Effector memory CD4-positive, alpha-beta T cell (primary cell): ENCODE measurements at regions not wholly inside any gene's neighbourhood (a gene's known extent, or its start where the extent isn't known, plus 50 kb on each side); places are given as distances from the start of the nearest gene placed in this dataset.
"Not testable (repeated sequence)": the region's sequence is repeated elsewhere in the genome, so short reads cannot be mapped to it uniquely, and the experiment has no call there.

Source experiments
- DNase-seq, 3 donors: peaks; one replicate each; pipeline ENCODE4 v3.0.0-alpha.2; 2020
- H3K27ac ChIP-seq: 2 replicates; pipeline ENCODE4 v1.7.0; 2013; ENCODE audit warnings: mild to moderate bottlenecking, low read length, moderate library complexity; ENCODE audit not compliant: insufficient read depth, poor library complexity, severe bottlenecking
- H3K27me3 ChIP-seq: replicated peaks from 2 replicates; pipeline ENCODE4 v1.7.0; 2013; ENCODE audit warnings: mild to moderate bottlenecking, low read length; ENCODE audit not compliant: insufficient read depth, control insufficient read depth, poor library complexity, severe bottlenecking
- H3K36me3 ChIP-seq: 2 replicates; pipeline ENCODE4 v1.7.0; 2013; ENCODE audit warnings: mild to moderate bottlenecking, low read length, moderate library complexity; ENCODE audit not compliant: control insufficient read depth, insufficient read depth
- H3K4me1 ChIP-seq: 2 replicates; pipeline ENCODE4 v1.7.0; 2013; ENCODE audit warnings: low read length, mild to moderate bottlenecking; ENCODE audit not compliant: control insufficient read depth, insufficient read depth, poor library complexity, severe bottlenecking
- H3K4me3 ChIP-seq: 2 replicates; pipeline ENCODE4 v1.7.0; 2013; ENCODE audit warnings: low read length, low read depth, mild to moderate bottlenecking; ENCODE audit not compliant: insufficient read depth, poor library complexity, severe bottlenecking
- H3K9me3 ChIP-seq: 2 replicates; pipeline ENCODE4 v1.7.0; 2013; ENCODE audit warnings: mild to moderate bottlenecking, low read length, moderate library complexity; ENCODE audit not compliant: control insufficient read depth

DNA sequence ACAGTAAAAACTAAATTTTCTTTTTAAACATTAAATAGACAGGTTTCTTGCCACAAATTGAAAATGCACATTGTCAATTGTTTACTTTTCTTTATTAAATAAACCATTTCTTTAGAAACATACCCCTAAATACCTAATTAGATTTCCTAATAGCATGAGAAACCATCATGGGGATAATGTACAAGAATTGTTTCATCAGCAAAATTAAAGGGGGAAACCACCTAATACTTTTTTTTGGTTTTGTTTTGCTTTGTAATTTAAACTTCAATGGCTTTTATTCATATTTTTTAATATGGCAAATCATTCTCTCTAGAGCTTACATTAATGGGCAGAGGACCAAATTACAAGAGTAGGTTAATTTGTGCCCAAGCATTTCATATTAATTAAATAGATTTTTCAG is 987.9 kb downstream of the EPHA7 start:
- H3K27ac ChIP-seq = no peak overlapping the region
- no peak for DNase-seq
- H3K36me3 ChIP-seq = no peaks in the 10 kb centered on the region
- no peaks in the 10 kb centered on the region for H3K9me3 ChIP-seq
- H3K4me3 ChIP-seq = no peak overlapping the region
- H3K27me3 ChIP-seq = no peaks in the 10 kb centered on the region
- H3K4me1 ChIP-seq = no peaks in the 10 kb centered on the region

DNA sequence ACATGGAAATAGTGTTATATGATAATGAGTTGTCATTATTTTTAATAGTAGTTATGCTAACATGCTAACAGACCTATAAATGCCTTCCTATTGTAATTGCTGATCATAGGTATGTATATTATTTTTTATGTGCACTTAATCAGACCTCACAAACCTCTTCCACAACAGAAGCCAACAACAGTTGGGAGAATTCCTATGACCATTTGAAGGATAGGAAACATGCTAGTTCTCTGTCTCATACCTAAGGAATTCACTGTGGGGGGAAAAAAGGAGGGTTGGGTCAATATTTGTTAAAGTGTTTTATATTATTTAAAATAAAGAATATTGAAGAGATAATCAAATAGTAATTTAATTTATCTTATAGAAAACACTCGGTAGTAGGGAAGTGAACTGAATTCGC is 990.9 kb downstream of the EPHA7 start:
- H3K4me3 ChIP-seq = no peak overlapping the region
- no peaks in the 10 kb centered on the region for H3K36me3 ChIP-seq
- no peak overlapping the region for H3K27ac ChIP-seq
- H3K4me1 ChIP-seq = no peaks in the 10 kb centered on the region
- H3K27me3 ChIP-seq = no peaks in the 10 kb centered on the region
- no peaks in the 10 kb centered on the region for H3K9me3 ChIP-seq
- DNase-seq = no peak

DNA sequence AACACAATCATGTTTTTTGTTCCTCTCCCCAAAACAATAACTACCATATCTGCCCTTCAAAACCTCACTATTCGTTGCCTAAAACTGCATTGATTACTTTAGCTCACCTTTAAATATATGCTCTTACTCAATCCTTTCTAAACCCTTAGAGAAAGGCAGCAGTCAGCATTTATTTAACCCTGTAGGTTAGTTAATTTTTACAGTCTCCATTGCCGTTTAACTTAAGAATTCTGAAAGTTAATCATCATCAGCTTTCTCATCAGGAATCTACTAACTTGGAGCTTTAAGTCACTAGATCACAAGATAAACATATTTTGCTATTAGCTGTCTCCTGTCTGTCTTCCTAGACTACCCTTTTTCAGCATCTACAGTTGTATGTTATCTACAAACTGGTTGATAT is 991.9 kb downstream of the EPHA7 start:
- Histone ChIP-seq H3K4me1 (no peaks in the 10 kb centered on the region), H3K27me3 (no peaks in the 10 kb centered on the region), H3K36me3 (no peaks in the 10 kb centered on the region), H3K27ac (no peak overlapping the region), H3K9me3 (no peaks in the 10 kb centered on the region), H3K4me3 (no peak overlapping the region)
- DNase-seq = no peak

DNA sequence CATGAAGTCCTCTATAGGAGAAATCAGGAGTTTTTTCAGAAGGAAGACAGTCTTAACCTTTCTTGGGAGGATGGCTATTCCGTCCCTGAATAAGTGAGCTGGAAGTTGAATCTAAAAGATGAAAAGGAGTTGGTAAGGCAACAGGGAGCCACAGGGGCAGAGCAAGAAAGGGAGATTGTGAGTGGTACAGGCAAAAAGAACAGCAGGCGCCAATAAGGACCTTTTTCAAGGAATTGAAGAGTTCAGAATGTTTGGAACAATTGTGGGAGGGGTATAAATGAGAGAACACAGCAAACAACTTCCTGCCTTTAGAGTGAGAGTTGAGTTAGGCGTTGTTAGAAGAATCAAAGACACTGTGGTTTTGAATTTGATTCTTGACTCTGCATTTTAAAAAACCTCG is 1003.7 kb downstream of the EPHA7 start:
- H3K4me1 ChIP-seq = no peaks in the 10 kb centered on the region
- DNase-seq = no peak
- H3K27ac ChIP-seq = no peak overlapping the region
- no peaks in the 10 kb centered on the region for H3K27me3 ChIP-seq
- no peaks in the 10 kb centered on the region for H3K9me3 ChIP-seq
- H3K36me3 ChIP-seq = no peaks in the 10 kb centered on the region
- H3K4me3 ChIP-seq = no peak overlapping the region

DNA sequence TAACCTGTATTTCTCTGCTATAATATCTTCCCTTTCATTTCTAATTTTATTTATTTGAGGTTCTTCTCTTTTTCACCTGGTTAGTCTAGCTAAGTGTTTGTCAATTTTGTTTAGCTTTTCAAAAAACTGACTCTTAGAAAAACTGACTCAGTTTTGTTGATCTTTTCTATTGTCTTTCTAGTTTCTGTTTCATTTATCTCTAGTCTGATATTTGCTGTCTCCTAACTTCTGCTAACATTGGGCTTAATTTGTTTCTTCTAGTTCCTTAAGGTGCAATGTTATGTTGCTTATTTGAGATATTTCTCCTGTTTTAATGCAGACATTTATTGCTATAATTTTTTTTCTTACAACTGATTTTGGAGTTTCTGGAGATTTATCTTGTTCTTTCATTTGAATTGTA is 1011.0 kb downstream of the EPHA7 start:
- DNase-seq = no peak
- H3K9me3 ChIP-seq = no peaks in the 10 kb centered on the region
- H3K4me1 ChIP-seq = no peaks in the 10 kb centered on the region
- H3K27me3 ChIP-seq = no peaks in the 10 kb centered on the region
- no peaks in the 10 kb centered on the region for H3K36me3 ChIP-seq
- no peak overlapping the region for H3K4me3 ChIP-seq
- H3K27ac ChIP-seq = no peak overlapping the region

DNA sequence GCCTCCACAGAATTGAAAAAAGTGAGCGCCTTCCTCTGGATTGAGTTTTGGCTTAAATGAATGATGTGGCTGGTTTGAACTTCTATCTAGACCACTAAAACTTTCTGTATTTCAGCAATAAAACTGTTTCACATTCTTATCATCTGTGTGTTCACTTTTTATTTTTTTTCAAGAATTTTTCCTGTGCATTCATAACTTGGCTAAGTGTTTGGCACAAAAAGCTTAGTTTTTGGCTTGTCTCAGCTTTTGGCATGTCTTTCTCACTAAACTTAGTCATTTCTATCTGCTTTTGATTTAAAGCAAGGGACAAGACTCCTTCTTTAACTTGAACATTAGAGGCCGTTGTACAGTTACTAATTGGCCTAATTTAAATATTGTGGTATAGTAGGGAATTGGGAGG is 1015.1 kb downstream of the EPHA7 start:
- DNase-seq = no peak
- Histone ChIP-seq H3K27ac (no peak overlapping the region), H3K4me1 (no peaks in the 10 kb centered on the region), H3K4me3 (no peak overlapping the region), H3K9me3 (no peaks in the 10 kb centered on the region), H3K36me3 (no peaks in the 10 kb centered on the region), H3K27me3 (no peaks in the 10 kb centered on the region)

DNA sequence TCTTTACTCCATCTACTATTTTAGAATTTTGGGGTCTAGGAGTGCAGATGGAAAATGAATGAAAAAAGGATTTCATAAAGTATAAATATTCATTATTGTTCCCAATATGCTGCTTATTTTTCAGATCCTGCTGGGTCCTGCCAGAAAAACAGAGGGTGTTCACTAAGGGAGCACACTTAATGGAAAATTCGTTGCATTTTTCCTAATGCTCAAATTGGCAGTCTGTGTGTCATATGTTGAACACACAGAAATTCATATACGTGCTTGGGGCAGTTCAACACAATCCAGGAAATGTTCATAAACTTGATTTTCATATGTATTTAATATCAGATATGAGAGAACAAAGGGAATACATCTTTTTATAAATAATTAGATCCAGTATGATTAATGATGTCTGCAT is 1019.4 kb downstream of the EPHA7 start:
- no peak for DNase-seq
- no peaks in the 10 kb centered on the region for H3K27me3 ChIP-seq
- no peak overlapping the region for H3K4me3 ChIP-seq
- H3K27ac ChIP-seq = no peak overlapping the region
- no peaks in the 10 kb centered on the region for H3K9me3 ChIP-seq
- H3K4me1 ChIP-seq = no peaks in the 10 kb centered on the region
- no peaks in the 10 kb centered on the region for H3K36me3 ChIP-seq

DNA sequence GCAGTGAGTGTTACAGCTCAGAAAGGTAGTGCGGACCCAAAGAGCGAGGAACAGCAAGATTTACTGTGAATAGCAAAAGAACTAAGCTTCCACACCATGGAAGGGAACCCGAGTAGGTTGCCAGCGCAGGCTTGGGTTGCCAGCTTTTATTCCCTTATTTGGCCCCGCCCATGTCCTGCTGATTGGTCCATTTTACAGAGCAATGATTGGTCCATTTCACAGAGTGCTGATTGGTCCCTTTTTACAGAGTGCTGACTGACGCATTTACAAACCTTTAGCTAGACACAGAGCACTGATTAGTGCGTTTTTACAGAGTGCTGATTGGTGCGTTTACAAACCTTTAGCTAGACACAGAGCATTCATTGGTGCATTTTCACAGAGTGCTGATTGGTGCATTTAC is 1030.7 kb downstream of the EPHA7 start:
- not testable (repeated sequence) for DNase-seq, H3K27ac ChIP-seq, H3K27me3 ChIP-seq, H3K9me3 ChIP-seq, H3K4me3 ChIP-seq, H3K36me3 ChIP-seq, H3K4me1 ChIP-seq

DNA sequence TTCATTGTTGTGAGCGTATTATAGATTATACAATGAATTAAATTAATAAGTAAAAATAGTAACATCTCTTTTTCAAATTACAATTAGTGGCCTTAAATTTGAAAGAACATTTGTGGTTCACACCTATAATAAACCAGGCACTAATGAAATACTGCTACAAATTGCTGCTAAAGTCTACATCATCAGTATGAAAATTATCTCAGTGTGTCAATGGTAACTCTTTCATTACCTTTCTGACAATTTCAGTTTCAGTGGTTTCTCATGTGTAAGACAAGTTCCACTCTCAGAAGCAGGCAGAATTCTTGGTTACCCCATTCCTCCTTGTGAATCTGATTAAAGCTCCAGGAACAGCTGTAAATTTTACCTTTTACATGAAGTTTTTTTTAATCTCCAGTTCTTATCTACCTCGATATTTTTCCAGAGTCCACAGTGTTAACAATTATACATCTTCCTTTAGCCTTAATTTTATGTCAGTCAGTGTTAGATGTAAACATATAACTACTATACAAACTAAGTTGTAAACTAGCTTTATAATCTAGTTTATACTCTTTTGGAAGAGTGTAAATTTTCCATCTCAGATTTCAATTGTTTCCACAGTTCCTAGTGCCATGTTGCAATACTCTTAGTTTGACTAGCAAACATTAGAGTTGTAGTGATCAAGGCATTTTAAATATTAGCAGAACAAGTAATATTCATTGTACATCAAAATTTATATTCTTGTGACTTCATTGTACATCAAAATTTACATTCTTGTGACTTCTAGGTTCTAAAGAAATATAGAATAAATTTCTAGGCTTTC is 1038.4 kb downstream of the EPHA7 start:
- Histone ChIP-seq H3K27me3 (no peaks in the 10 kb centered on the region), H3K4me1 (no peaks in the 10 kb centered on the region), H3K9me3 (no peaks in the 10 kb centered on the region), H3K27ac (no peak overlapping the region), H3K36me3 (no peaks in the 10 kb centered on the region), H3K4me3 (no peak overlapping the region)
- DNase-seq = no peak

DNA sequence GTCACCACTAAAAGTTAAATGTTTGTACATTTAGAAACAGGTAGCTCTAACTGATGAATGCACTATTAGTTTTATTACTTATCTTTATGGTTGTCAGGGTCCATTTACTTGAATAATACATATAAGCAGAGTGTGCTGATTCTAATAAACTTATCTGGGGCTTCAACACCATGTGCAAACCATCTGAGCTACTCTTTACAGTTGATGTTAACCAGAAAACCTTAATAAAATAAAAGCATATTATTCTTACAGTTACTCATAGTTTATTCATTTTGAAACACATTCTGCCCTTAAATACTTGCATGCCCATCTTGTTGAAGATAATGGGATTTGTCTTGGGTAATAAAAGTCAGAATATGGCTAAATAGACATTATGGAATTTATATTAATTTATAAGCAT is 1042.2 kb downstream of the EPHA7 start:
- H3K27ac ChIP-seq = no peak overlapping the region
- no peaks in the 10 kb centered on the region for H3K36me3 ChIP-seq
- no peaks in the 10 kb centered on the region for H3K27me3 ChIP-seq
- H3K9me3 ChIP-seq = no peaks in the 10 kb centered on the region
- no peak for DNase-seq
- no peaks in the 10 kb centered on the region for H3K4me1 ChIP-seq
- H3K4me3 ChIP-seq = no peak overlapping the region
